Left ventricle myocardium superior (tissue), 1 donor: ENCODE measurements at regions not wholly inside any gene's neighbourhood (a gene's known extent, or its start where the extent isn't known, plus 50 kb on each side); places are given as distances from the start of the nearest gene placed in this dataset.

Experiments used
- ATAC-seq: fragments of 200-7000 bp; cut with Tn5 transposase; one replicate; pipeline ENCODE4 v1.9.1; 2020; ENCODE audit warnings: mild to moderate bottlenecking, moderate library complexity
- DNase-seq: peaks from one replicate; pipeline ENCODE4 v3.0.0-alpha.2; 2020
- intact Hi-C: fragments of 100-400 bp; cut with micrococcal nuclease; formaldehyde crosslinking; loops from one replicate; pipeline ENCODE4 v1.11.0; 2022
- donor health status: DM: no; HTN: yes; CAD: no; lungs with severe emphysema.

- DNase-seq (no peak), ATAC-seq (no peak)
- intact Hi-C loops = no loop called here
Measured at GRCh38 chr1:29704430-29704829, 468.1 kb downstream of the PTPRU start.

GRCh38 chr1:29703596-29704370 is 467.5 kb downstream of the PTPRU start:
- ATAC-seq (peak; percentile 41), DNase-seq (no peak)
- intact Hi-C loops = no loop called here

GRCh38 chr1:29700491-29700890 is 464.2 kb downstream of the PTPRU start:
- ATAC-seq = no peak
- intact Hi-C loops = no loop called here
- DNase-seq = no peak

GRCh38 chr1:29698626-29699025 is 462.3 kb downstream of the PTPRU start:
- intact Hi-C loops = no loop called here
- DNase-seq = no peak
- ATAC-seq = no peak

GRCh38 chr1:29698033-29698432 is 461.7 kb downstream of the PTPRU start:
- intact Hi-C loops = no loop called here
- ATAC-seq = no peak
- DNase-seq = no peak

GRCh38 chr1:29697391-29697780 is 461.1 kb downstream of the PTPRU start:
- ATAC-seq (no peak), DNase-seq (no peak)
- intact Hi-C loops = no loop called here

- no peak for DNase-seq
- ATAC-seq = no peak
- intact Hi-C loops = no loop called here
Measured at GRCh38 chr1:29696656-29697390, 460.5 kb downstream of the PTPRU start.

GRCh38 chr1:29695803-29696202 is 459.5 kb downstream of the PTPRU start:
- DNase-seq (no peak), ATAC-seq (no peak)
- intact Hi-C loops = no loop called here

GRCh38 chr1:29695036-29695435 is 458.7 kb downstream of the PTPRU start:
- ATAC-seq (no peak), DNase-seq (no peak)
- intact Hi-C loops = no loop called here

GRCh38 chr1:29691499-29691898 is 455.2 kb downstream of the PTPRU start:
- DNase-seq = no peak
- intact Hi-C loops = no loop called here

GRCh38 chr1:29690156-29690555 is 453.8 kb downstream of the PTPRU start:
- ATAC-seq (no peak), DNase-seq (no peak)
- intact Hi-C loops = no loop called here

More at GRCh38 chr1:29691499-29691898, 455.2 kb downstream of the PTPRU start:
- ATAC-seq = no peak

GRCh38 chr1:29689372-29690030 is 453.2 kb downstream of the PTPRU start:
- ATAC-seq = no peak
- no peak for DNase-seq
- intact Hi-C loops = no loop called here

GRCh38 chr1:29688471-29689365 is 452.4 kb downstream of the PTPRU start:
- ATAC-seq (no peak), DNase-seq (no peak)
- intact Hi-C loops = no loop called here

GRCh38 chr1:29687601-29688244 is 451.4 kb downstream of the PTPRU start:
- DNase-seq (no peak), ATAC-seq (no peak)
- intact Hi-C loops = no loop called here

GRCh38 chr1:29687166-29687565 is 450.8 kb downstream of the PTPRU start:
- DNase-seq (no peak), ATAC-seq (no peak)
- intact Hi-C loops = no loop called here

- ATAC-seq (no peak), DNase-seq (no peak)
- intact Hi-C loops = no loop called here
Measured at GRCh38 chr1:29686012-29686930, 449.9 kb downstream of the PTPRU start.

- DNase-seq = no peak
- intact Hi-C loops = no loop called here
- no peak for ATAC-seq
Measured at GRCh38 chr1:29685387-29685786, 449.1 kb downstream of the PTPRU start.

- DNase-seq = no peak
- intact Hi-C loops = no loop called here
- ATAC-seq = no peak
Measured at GRCh38 chr1:29684141-29684540, 447.8 kb downstream of the PTPRU start.
